ENCODE measurements at regions not wholly inside any gene's neighbourhood (a gene's known extent, or its start where the extent isn't known, plus 50 kb on each side); places are given as distances from the start of the nearest gene placed in this dataset.
"Not testable (repeated sequence)": the region's sequence is repeated elsewhere in the genome, so short reads cannot be mapped to it uniquely, and the experiment has no call there.

- no peak for DNase-seq
These were observed 51.6 kb upstream of the POMP start for GRCh38 chr13:28607187-28607955.

GRCh38 chr13:28606466-28606865 is 52.5 kb upstream of the POMP start:
- no peak for DNase-seq

- DNase-seq, result not testable (repeated sequence)
These were observed 53.8 kb upstream of the POMP start for GRCh38 chr13:28605147-28605546.

- no peak for DNase-seq
These were observed 55.8 kb upstream of the POMP start for GRCh38 chr13:28603043-28603664.

GRCh38 chr13:28602580-28602979 is 56.4 kb upstream of the POMP start:
- no peak for DNase-seq

GRCh38 chr13:28601581-28601980 is 57.3 kb upstream of the POMP start:
- no peak for DNase-seq

- no peak for DNase-seq
These were observed 61.3 kb upstream of the POMP start for GRCh38 chr13:28597641-28598040.

- DNase-seq, result no peak
These were observed 68.5 kb upstream of the POMP start for GRCh38 chr13:28590461-28590860.

- no peak for DNase-seq
These were observed 70.6 kb upstream of the POMP start for GRCh38 chr13:28588296-28588695.

- no peak for DNase-seq
These were observed 71.8 kb upstream of the POMP start for GRCh38 chr13:28587174-28587540.

GRCh38 chr13:28586439-28587173 is 72.3 kb upstream of the POMP start:
- DNase-seq, result no peak

GRCh38 chr13:28585561-28585960 is 73.4 kb upstream of the POMP start:
- DNase-seq, result no peak

GRCh38 chr13:28584873-28585381 is 74.0 kb upstream of the POMP start:
- DNase-seq, result no peak

- no peak for DNase-seq
These were observed 75.3 kb upstream of the POMP start for GRCh38 chr13:28583651-28584091.

- no peak for DNase-seq
These were observed 76.1 kb upstream of the POMP start for GRCh38 chr13:28582892-28583240.

- no peak for DNase-seq
These were observed 76.6 kb upstream of the POMP start for GRCh38 chr13:28582225-28582891.

GRCh38 chr13:28581451-28581850 is 77.5 kb upstream of the POMP start:
- no peak for DNase-seq

GRCh38 chr13:28579736-28580135 is 79.2 kb upstream of the POMP start:
- DNase-seq, result no peak

GRCh38 chr13:28579322-28579721 is 79.6 kb upstream of the POMP start:
- no peak for DNase-seq

GRCh38 chr13:28576067-28576466 is 81.1 kb upstream of the FLT1 start:
- no peak for DNase-seq

GRCh38 chr13:28575200-28575599 is 80.3 kb upstream of the FLT1 start:
- no peak for DNase-seq

- no peak for DNase-seq
These were observed 79.8 kb upstream of the FLT1 start for GRCh38 chr13:28574617-28575142.

All from DMS79 (cell line).